ENCODE measurements at regions not wholly inside any gene's neighbourhood (a gene's known extent, or its start where the extent isn't known, plus 50 kb on each side); places are given as distances from the start of the nearest gene placed in this dataset.

GRCh38 chr12:67911275-67911600 is 78.0 kb upstream of the IFNG-AS1 start:
- no peak for DNase-seq

GRCh38 chr12:67911789-67912188 is 77.5 kb upstream of the IFNG-AS1 start:
- DNase-seq = no peak

GRCh38 chr12:67915335-67915851 is 73.9 kb upstream of the IFNG-AS1 start:
- no peak for DNase-seq

GRCh38 chr12:67916266-67916970 is 72.8 kb upstream of the IFNG-AS1 start:
- DNase-seq = no peak

GRCh38 chr12:67917811-67918210 is 71.4 kb upstream of the IFNG-AS1 start:
- DNase-seq = no peak

- DNase-seq = no peak
These were observed 70.8 kb upstream of the IFNG-AS1 start for GRCh38 chr12:67918441-67918840.

- no peak for DNase-seq
These were observed 69.8 kb upstream of the IFNG-AS1 start for GRCh38 chr12:67919406-67919805.

GRCh38 chr12:67920413-67920812 is 68.8 kb upstream of the IFNG-AS1 start:
- no peak for DNase-seq

- DNase-seq = no peak
These were observed 68.0 kb upstream of the IFNG-AS1 start for GRCh38 chr12:67921286-67921685.

GRCh38 chr12:67922245-67922644 is 67.0 kb upstream of the IFNG-AS1 start:
- no peak for DNase-seq

GRCh38 chr12:67925077-67925476 is 64.2 kb upstream of the IFNG-AS1 start:
- DNase-seq = no peak

- no peak for DNase-seq
These were observed 63.7 kb upstream of the IFNG-AS1 start for GRCh38 chr12:67925552-67925951.

GRCh38 chr12:67926063-67926462 is 63.2 kb upstream of the IFNG-AS1 start:
- DNase-seq = no peak

GRCh38 chr12:67927324-67927723 is 61.9 kb upstream of the IFNG-AS1 start:
- DNase-seq = no peak

- no peak for DNase-seq
These were observed 61.4 kb upstream of the IFNG-AS1 start for GRCh38 chr12:67927815-67928214.

GRCh38 chr12:67928621-67929383 is 60.4 kb upstream of the IFNG-AS1 start:
- DNase-seq = no peak

- DNase-seq = no peak
These were observed 59.9 kb upstream of the IFNG-AS1 start for GRCh38 chr12:67929384-67929772.

- no peak for DNase-seq
These were observed 51.4 kb upstream of the IFNG-AS1 start for GRCh38 chr12:67937822-67938221.

Measured in amniotic stem cell (primary cell).